ENCODE measurements at regions not wholly inside any gene's neighbourhood (a gene's known extent, or its start where the extent isn't known, plus 50 kb on each side); places are given as distances from the start of the nearest gene placed in this dataset.

DNA sequence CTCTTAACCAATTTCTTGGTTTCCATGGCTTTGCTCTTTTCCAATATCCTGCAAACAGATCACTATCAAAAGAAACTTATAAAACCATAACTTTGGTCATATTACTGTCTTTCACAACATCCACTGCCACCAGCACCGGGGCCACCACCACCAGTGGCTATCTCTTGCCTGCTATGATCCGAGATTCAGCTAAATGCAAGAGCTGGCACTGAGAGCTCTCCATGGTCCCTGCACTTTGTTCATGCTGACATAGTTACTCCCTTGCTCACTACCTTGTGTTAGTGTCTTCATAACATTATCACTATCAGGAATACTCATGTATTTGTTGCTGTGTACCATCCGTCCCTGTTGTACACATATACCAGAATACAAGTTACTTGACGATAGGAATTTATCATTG lies 299.0 kb downstream of the ETS1 start:
- TF ChIP-seq POLR2AphosphoS5 (IDR thresholded peaks at IDR 0.05; ENCODE audit: low read depth, low read length) = no peak
- TF ChIP-seq POLR2A (IDR thresholded peaks at IDR 0.05; ENCODE audit: low read depth, low read length) = no peak
- no peak for TF ChIP-seq TAF1 (IDR thresholded peaks at IDR 0.05; ENCODE audit: low read depth, low read length)
- TF ChIP-seq POU2F2 (IDR thresholded peaks at IDR 0.05; ENCODE audit: low read depth, low read length) = no peak

Data from GM12891 (cell line).